ENCODE measurements at regions not wholly inside any gene's neighbourhood (a gene's known extent, or its start where the extent isn't known, plus 50 kb on each side); places are given as distances from the start of the nearest gene placed in this dataset.

GRCh38 chr1:73639494-73639893, 558.5 kb downstream of the LRRIQ3 start:
- TF ChIP-seq CTCF (IDR thresholded peaks at IDR 0.05; ENCODE audit: insufficient read depth, missing control alignments), result no peak
- peak; percentile 32 for FAIRE-seq
- no peak for DNase-seq (ENCODE audit: insufficient read length, low spot score)

DNA sequence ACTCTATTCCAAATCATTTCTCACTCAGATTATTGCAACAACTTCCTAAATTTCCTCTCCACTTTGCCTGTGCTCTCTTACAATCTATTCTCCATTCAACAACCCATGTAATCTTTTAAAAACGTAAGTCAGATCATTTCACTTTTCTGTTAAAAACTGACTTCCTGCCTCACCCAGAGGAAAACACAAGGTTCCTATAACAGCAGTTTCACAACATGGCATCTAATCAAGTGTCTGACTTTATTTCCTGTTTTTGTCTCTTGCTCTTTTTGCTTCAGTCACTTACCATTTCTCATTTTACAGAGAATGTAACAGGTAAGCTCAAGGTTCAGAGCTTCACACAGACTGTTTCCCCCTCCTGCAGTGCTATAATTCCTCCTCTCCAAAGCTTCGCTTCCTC, 560.7 kb downstream of the LRRIQ3 start:
- DNase-seq (ENCODE audit: insufficient read length, low spot score) (no peak), FAIRE-seq (no peak)
- no peak for TF ChIP-seq CTCF (IDR thresholded peaks at IDR 0.05; ENCODE audit: insufficient read depth, missing control alignments)

- FAIRE-seq (no peak), DNase-seq (ENCODE audit: insufficient read length, low spot score) (no peak)
- TF ChIP-seq CTCF (IDR thresholded peaks at IDR 0.05; ENCODE audit: insufficient read depth, missing control alignments), result no peak
Measured at GRCh38 chr1:73635021-73635420, 563.0 kb downstream of the LRRIQ3 start.

GRCh38 chr1:73627723-73628122, 570.3 kb downstream of the LRRIQ3 start:
- peak; percentile 3 for TF ChIP-seq CTCF (IDR thresholded peaks at IDR 0.05; ENCODE audit: insufficient read depth, missing control alignments)
- no peak for FAIRE-seq
- no peak for DNase-seq (ENCODE audit: insufficient read length, low spot score)

GRCh38 chr1:73626326-73626725, 571.6 kb downstream of the LRRIQ3 start:
- TF ChIP-seq CTCF (IDR thresholded peaks at IDR 0.05; ENCODE audit: insufficient read depth, missing control alignments), result no peak
- FAIRE-seq (no peak), DNase-seq (ENCODE audit: insufficient read length, low spot score) (no peak)

- no peak for TF ChIP-seq CTCF (IDR thresholded peaks at IDR 0.05; ENCODE audit: insufficient read depth, missing control alignments)
- no peak for FAIRE-seq
- DNase-seq (ENCODE audit: insufficient read length, low spot score), result no peak
Measured at GRCh38 chr1:73623946-73624345, 574.0 kb downstream of the LRRIQ3 start.

GRCh38 chr1:73617145-73617544, 580.8 kb downstream of the LRRIQ3 start:
- FAIRE-seq (no peak), DNase-seq (ENCODE audit: insufficient read length, low spot score) (no peak)
- TF ChIP-seq CTCF (IDR thresholded peaks at IDR 0.05; ENCODE audit: insufficient read depth, missing control alignments), result no peak
